Endothelial cell (in vitro differentiated cells): ENCODE measurements at regions not wholly inside any gene's neighbourhood (a gene's known extent, or its start where the extent isn't known, plus 50 kb on each side); places are given as distances from the start of the nearest gene placed in this dataset.

Source experiments
- DNase-seq: peaks from one replicate; pipeline ENCODE4 v3.0.0; 2021; ENCODE audit warnings: low spot score
- H3K27ac Mint-ChIP-seq: one replicate; pipeline ENCODE4 v1.8.0; 2021; ENCODE audit warnings: mixed read lengths, inconsistent platforms; ENCODE audit not compliant: unreplicated experiment
- H3K27me3 Mint-ChIP-seq: one replicate; pipeline ENCODE4 v1.8.0; 2021; ENCODE audit warnings: mild to moderate bottlenecking, moderate library complexity, mixed read lengths, inconsistent platforms; ENCODE audit not compliant: unreplicated experiment
- H3K36me3 Mint-ChIP-seq: one replicate; pipeline ENCODE4 v1.8.0; 2021; ENCODE audit warnings: mild to moderate bottlenecking, low read depth, mixed read lengths, inconsistent platforms; ENCODE audit not compliant: unreplicated experiment
- H3K4me1 Mint-ChIP-seq: one replicate; pipeline ENCODE4 v1.8.0; 2021; ENCODE audit warnings: mild to moderate bottlenecking, mixed read lengths, inconsistent platforms; ENCODE audit not compliant: unreplicated experiment
- H3K4me3 Mint-ChIP-seq: one replicate; pipeline ENCODE4 v1.8.0; 2021; ENCODE audit warnings: mild to moderate bottlenecking, mixed read lengths, inconsistent platforms; ENCODE audit not compliant: unreplicated experiment
- H3K9me3 Mint-ChIP-seq: one replicate; pipeline ENCODE4 v1.8.0; 2021; ENCODE audit warnings: mixed read lengths, inconsistent platforms; ENCODE audit not compliant: unreplicated experiment
- TF ChIP-seq, protein P1 (sequence below): fragments of 200-600 bp; sonication (generic); IDR thresholded peaks from one replicate; pipeline ENCODE4 v1.5.0; 2021; ENCODE audit warnings: antibody characterized with exemption; ENCODE audit not compliant: unreplicated experiment

DNA sequence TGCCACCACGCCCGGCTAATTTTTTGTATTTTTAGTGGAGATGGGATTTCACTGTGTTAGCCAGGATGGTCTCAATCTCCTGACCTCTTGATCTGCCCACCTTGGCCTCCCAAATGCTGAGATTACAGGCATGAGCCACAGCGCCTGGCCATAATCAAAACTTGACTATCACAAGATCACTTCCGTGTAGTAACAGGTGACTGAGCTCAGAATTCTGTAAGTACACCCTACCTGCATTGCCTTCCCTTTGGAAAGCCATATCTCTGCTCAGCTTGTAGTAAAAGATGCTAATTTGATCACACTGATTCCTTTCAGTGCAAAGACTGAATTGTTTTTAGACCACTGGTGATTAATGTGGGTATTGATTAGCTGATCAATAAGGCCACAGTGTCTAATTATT is 167.1 kb downstream of the SHOX2 start:
- Mint-ChIP-seq H3K27ac (no peak overlapping the region), H3K27me3 (peaks cover 2% of the 10 kb centered on the region), H3K4me3 (no peak overlapping the region), H3K9me3 (no peaks in the 10 kb centered on the region), H3K36me3 (no peaks in the 10 kb centered on the region), H3K4me1 (no peaks in the 10 kb centered on the region)
- no peak for DNase-seq
- TF ChIP-seq, protein P1, sequence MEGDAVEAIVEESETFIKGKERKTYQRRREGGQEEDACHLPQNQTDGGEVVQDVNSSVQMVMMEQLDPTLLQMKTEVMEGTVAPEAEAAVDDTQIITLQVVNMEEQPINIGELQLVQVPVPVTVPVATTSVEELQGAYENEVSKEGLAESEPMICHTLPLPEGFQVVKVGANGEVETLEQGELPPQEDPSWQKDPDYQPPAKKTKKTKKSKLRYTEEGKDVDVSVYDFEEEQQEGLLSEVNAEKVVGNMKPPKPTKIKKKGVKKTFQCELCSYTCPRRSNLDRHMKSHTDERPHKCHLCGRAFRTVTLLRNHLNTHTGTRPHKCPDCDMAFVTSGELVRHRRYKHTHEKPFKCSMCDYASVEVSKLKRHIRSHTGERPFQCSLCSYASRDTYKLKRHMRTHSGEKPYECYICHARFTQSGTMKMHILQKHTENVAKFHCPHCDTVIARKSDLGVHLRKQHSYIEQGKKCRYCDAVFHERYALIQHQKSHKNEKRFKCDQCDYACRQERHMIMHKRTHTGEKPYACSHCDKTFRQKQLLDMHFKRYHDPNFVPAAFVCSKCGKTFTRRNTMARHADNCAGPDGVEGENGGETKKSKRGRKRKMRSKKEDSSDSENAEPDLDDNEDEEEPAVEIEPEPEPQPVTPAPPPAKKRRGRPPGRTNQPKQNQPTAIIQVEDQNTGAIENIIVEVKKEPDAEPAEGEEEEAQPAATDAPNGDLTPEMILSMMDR: no peak

DNA sequence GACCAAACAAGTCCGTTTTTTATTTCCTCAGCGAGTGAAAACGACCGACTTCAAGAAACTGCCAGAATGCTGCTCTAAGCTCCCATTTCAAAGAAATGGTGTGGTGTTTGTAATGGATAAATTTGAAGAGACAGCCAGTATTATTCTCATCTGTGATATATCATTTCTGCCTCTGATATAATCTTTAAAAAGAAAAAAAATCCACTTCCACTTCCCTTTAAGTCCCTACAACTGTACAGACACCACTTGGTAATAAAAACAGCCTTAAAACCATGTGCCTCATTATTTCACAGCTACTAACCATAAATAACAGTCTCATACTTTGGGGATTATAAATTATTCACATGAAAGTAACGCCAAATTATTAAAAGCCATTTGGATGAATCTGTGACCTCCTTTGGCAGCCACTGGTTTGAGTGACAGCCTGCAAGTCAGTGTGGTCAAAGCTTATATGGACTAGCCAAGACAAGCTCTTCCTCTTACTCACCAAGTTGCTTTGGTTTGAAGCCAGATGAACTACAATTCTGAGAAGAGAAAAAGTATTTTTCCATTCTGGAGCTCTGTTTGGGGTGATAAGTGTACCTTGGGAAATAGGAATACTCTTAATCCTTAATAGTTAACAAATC is 168.0 kb downstream of the SHOX2 start:
- Mint-ChIP-seq H3K36me3 (no peaks in the 10 kb centered on the region), H3K4me3 (no peak overlapping the region), H3K9me3 (no peaks in the 10 kb centered on the region), H3K27ac (no peak overlapping the region), H3K4me1 (no peaks in the 10 kb centered on the region), H3K27me3 (peaks cover 2% of the 10 kb centered on the region)
- TF ChIP-seq, protein P1: no peak
- no peak for DNase-seq

DNA sequence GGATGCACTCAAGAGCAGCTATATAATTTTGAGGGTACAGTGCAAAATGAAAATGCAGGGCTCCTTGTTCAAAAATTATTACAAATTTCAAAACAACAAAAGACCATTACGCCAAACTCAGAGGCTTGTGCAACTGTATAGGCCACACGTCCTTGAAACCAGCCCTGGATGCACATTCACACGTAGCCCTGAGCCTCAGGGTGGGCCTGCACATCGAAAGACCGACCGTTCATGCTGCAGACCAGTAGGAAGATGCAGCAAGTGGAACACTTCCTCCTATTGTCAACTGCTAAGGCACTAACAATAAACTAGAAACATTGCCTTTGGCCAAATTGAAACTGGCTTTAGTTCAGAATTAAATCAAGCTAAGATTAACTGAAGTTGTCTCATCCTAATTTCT is 174.7 kb downstream of the SHOX2 start:
- peak; percentile 15 for DNase-seq
- Mint-ChIP-seq H3K4me3 (no peak overlapping the region), H3K27ac (no peak overlapping the region), H3K27me3 (peaks cover 1% of the 10 kb centered on the region), H3K36me3 (no peaks in the 10 kb centered on the region), H3K4me1 (peaks cover 5% of the 10 kb centered on the region), H3K9me3 (no peaks in the 10 kb centered on the region)
- TF ChIP-seq, protein P1: no peak

DNA sequence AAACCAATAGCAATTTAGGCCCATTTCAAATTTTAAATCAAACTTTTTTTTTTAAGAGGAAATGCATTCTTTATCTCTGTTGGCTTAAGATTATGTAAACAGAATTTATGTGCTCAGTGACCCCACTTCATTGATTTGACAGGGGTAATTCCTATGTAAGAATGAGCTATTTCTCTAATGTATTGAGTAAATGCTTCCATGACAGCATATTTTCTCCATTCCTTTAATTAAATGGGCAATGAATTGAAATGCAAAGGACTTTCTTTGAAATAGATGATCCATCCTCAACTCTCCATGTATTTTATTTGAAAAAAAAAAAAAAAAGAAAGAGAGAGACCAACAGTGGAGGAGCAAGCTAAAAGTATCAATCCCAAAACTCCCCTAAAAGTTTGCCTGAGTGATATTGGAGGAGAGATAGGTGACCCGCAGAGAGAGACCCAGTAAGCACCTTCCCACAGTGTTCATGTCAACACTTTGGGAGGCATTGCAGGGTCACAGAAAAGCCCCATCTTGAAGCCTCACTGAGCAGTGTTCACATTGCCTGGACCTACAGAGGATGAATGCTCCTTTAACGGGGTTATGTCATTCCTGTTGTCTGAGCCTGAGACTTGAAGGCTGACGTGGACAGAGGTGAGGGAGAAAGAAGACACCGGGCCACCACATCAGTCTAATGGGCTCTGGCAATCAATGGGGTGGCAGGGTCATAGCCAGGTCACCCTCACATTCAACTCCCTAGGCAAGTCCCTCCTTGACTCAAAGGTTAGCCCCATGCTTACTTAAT is 176.0 kb downstream of the SHOX2 start:
- no peaks in the 10 kb centered on the region for H3K27me3 Mint-ChIP-seq
- no peaks in the 10 kb centered on the region for H3K9me3 Mint-ChIP-seq
- DNase-seq: no peak
- peaks cover 5% of the 10 kb centered on the region for H3K4me1 Mint-ChIP-seq
- TF ChIP-seq, protein P1: no peak
- H3K27ac Mint-ChIP-seq: no peak overlapping the region
- no peaks in the 10 kb centered on the region for H3K36me3 Mint-ChIP-seq
- H3K4me3 Mint-ChIP-seq: no peak overlapping the region

DNA sequence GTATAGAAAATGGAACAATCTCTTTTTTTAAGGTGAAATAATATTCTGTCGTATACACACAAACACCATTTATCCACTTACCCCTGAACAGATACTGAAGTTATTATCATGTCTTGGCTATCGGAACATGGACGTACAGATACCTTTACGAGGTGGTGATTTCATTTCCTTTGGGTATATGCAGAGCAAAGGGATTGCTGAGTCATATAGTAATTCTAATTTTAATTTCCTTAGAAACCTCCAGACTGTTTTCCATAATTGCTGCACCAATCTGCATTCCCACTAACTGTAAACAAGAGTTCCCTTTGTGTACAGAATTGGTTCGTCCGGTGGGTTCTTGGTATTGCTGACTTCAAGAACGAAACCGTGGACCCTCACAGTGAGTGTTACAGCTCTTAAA is 179.4 kb downstream of the SHOX2 start:
- Mint-ChIP-seq H3K36me3 (no peaks in the 10 kb centered on the region), H3K4me3 (no peak overlapping the region), H3K4me1 (peaks cover 5% of the 10 kb centered on the region), H3K9me3 (no peaks in the 10 kb centered on the region), H3K27me3 (no peaks in the 10 kb centered on the region), H3K27ac (no peak overlapping the region)
- DNase-seq: no peak
- TF ChIP-seq, protein P1: no peak
